Left ventricle myocardium inferior (tissue), 1 donor: ENCODE measurements at regions not wholly inside any gene's neighbourhood (a gene's known extent, or its start where the extent isn't known, plus 50 kb on each side); places are given as distances from the start of the nearest gene placed in this dataset.

ENCODE experiments used
- DNase-seq: peaks from one replicate; pipeline ENCODE4 v3.0.0-alpha.2; 2020
- H3K27ac ChIP-seq: fragments of 200-600 bp; replicated peaks from 2 replicates; pipeline ENCODE4 v1.8.0; 2021
- H3K27me3 ChIP-seq: fragments of 200-600 bp; 2 replicates; pipeline ENCODE4 v1.8.0; 2021; ENCODE audit warnings: low read depth
- H3K36me3 ChIP-seq: fragments of 200-600 bp; 2 replicates; pipeline ENCODE4 v1.8.0; 2021
- H3K4me1 ChIP-seq: fragments of 200-600 bp; 2 replicates; pipeline ENCODE4 v1.8.0; 2021
- H3K4me3 ChIP-seq: fragments of 200-600 bp; 2 replicates; pipeline ENCODE4 v1.8.0; 2021; ENCODE audit warnings: mild to moderate bottlenecking, moderate library complexity
- H3K9me3 ChIP-seq: fragments of 200-600 bp; replicated peaks from 2 replicates; pipeline ENCODE4 v1.8.0; 2021
- CTCF ChIP-seq: fragments of 200-600 bp; IDR thresholded peaks from 2 replicates; pipeline ENCODE4 v1.8.0; 2021; ENCODE audit warnings: antibody characterized with exemption, mild to moderate bottlenecking, borderline replicate concordance
- intact Hi-C: fragments of 100-400 bp; cut with micrococcal nuclease; formaldehyde crosslinking; loops from one replicate; pipeline ENCODE4 v1.11.0; 2022
- donor health status: DM: no; HTN: yes; CAD: no; lungs with severe emphysema.

GRCh38 chr18:75830828-75831227, 403.3 kb upstream of the SMIM21 start:
- TF ChIP-seq CTCF = no peak
- Histone ChIP-seq H3K27ac (no peak overlapping the region), H3K4me1 (no peaks in the 10 kb centered on the region), H3K4me3 (no peak overlapping the region), H3K36me3 (no peaks in the 10 kb centered on the region), H3K9me3 (peaks cover 7% of the 10 kb centered on the region), H3K27me3 (peaks cover under 1% of the 10 kb centered on the region)
- no peak for DNase-seq
- intact Hi-C loops = no loop called here

GRCh38 chr18:75829091-75829490, 401.6 kb upstream of the SMIM21 start:
- intact Hi-C loops = no loop called here
- no peak overlapping the region for H3K4me3 ChIP-seq
- H3K27ac ChIP-seq = no peak overlapping the region
- H3K4me1 ChIP-seq = no peaks in the 10 kb centered on the region
- no peaks in the 10 kb centered on the region for H3K36me3 ChIP-seq
- no peak for DNase-seq
- peaks cover 7% of the 10 kb centered on the region for H3K9me3 ChIP-seq
- no peak for TF ChIP-seq CTCF
- H3K27me3 ChIP-seq = peaks cover 7% of the 10 kb centered on the region

GRCh38 chr18:75828379-75828778, 400.9 kb upstream of the SMIM21 start:
- no peak for TF ChIP-seq CTCF
- Histone ChIP-seq H3K27ac (no peak overlapping the region), H3K36me3 (no peaks in the 10 kb centered on the region)

GRCh38 chr18:75827751-75828287, 400.3 kb upstream of the SMIM21 start:
- H3K27me3 ChIP-seq = peaks cover 7% of the 10 kb centered on the region
- no peak overlapping the region for H3K27ac ChIP-seq
- H3K9me3 ChIP-seq = peaks cover 3% of the 10 kb centered on the region
- no peaks in the 10 kb centered on the region for H3K4me1 ChIP-seq
- intact Hi-C loops = no loop called here
- no peaks in the 10 kb centered on the region for H3K36me3 ChIP-seq
- no peak for DNase-seq
- no peak for TF ChIP-seq CTCF
- no peak overlapping the region for H3K4me3 ChIP-seq

More at GRCh38 chr18:75828379-75828778, 400.9 kb upstream of the SMIM21 start:
- Histone ChIP-seq H3K4me3 (no peak overlapping the region), H3K27me3 (peaks cover 7% of the 10 kb centered on the region), H3K4me1 (no peaks in the 10 kb centered on the region), H3K9me3 (peaks cover 7% of the 10 kb centered on the region)
- DNase-seq = no peak
- intact Hi-C loops = no loop called here

GRCh38 chr18:75824661-75825060, 397.2 kb upstream of the SMIM21 start:
- Histone ChIP-seq H3K27me3 (peaks cover 13% of the 10 kb centered on the region), H3K36me3 (no peaks in the 10 kb centered on the region), H3K9me3 (no peaks in the 10 kb centered on the region), H3K4me3 (no peak overlapping the region), H3K4me1 (no peaks in the 10 kb centered on the region), H3K27ac (no peak overlapping the region)
- no peak for TF ChIP-seq CTCF
- DNase-seq = no peak
- intact Hi-C loops = no loop called here
